Neural progenitor cell (in vitro differentiated cells): ENCODE measurements at regions not wholly inside any gene's neighbourhood (a gene's known extent, or its start where the extent isn't known, plus 50 kb on each side); places are given as distances from the start of the nearest gene placed in this dataset.

Source experiments
- EZH2 ChIP-seq: fragments of 200-600 bp; sonication (generic); IDR thresholded peaks from 2 replicates; pipeline ENCODE4 v1.6.1; 2017; ENCODE audit warnings: antibody characterized with exemption, mild to moderate bottlenecking, moderate library complexity
- TF ChIP-seq, protein P1 (sequence below): fragments of 200-600 bp; sonication (generic); IDR thresholded peaks from 2 replicates; pipeline ENCODE4 v1.5.1; 2017; ENCODE audit warnings: antibody characterized with exemption, mild to moderate bottlenecking

DNA sequence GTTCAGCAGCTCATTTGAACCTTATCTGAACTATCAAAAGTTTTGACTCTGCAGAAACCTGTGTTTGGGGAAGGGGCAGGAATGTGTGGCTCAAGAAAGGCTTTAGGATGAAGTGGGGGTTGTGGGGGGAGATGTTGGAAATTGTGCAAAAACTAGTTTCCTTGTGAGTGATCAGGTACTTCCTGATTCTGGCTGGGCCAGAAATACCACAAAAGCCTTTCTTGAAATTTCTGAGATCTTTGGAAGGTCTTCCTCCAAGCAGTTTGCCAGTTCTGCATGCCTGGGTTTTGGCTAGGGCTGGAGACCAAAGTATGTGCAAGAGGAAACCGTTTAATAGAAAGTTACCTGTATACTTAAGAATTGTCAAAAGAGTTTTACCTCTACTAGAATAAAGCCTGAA, 116.6 kb downstream of the BMP2 start:
- no peak for TF ChIP-seq EZH2
- TF ChIP-seq, protein P1, sequence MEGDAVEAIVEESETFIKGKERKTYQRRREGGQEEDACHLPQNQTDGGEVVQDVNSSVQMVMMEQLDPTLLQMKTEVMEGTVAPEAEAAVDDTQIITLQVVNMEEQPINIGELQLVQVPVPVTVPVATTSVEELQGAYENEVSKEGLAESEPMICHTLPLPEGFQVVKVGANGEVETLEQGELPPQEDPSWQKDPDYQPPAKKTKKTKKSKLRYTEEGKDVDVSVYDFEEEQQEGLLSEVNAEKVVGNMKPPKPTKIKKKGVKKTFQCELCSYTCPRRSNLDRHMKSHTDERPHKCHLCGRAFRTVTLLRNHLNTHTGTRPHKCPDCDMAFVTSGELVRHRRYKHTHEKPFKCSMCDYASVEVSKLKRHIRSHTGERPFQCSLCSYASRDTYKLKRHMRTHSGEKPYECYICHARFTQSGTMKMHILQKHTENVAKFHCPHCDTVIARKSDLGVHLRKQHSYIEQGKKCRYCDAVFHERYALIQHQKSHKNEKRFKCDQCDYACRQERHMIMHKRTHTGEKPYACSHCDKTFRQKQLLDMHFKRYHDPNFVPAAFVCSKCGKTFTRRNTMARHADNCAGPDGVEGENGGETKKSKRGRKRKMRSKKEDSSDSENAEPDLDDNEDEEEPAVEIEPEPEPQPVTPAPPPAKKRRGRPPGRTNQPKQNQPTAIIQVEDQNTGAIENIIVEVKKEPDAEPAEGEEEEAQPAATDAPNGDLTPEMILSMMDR: no peak
